ENCODE measurements at regions not wholly inside any gene's neighbourhood (a gene's known extent, or its start where the extent isn't known, plus 50 kb on each side); places are given as distances from the start of the nearest gene placed in this dataset.
A peak's percentile ranks its signal among the peaks of the same experiment; 100 is the strongest.
"Not testable (repeated sequence)": the region's sequence is repeated elsewhere in the genome, so short reads cannot be mapped to it uniquely, and the experiment has no call there.

- ATAC-seq (no peak), DNase-seq (ENCODE audit: low spot score) (no peak)
Observed at GRCh38 chrX:78603908-78604307, 55.2 kb downstream of the RTL3 start.

DNA sequence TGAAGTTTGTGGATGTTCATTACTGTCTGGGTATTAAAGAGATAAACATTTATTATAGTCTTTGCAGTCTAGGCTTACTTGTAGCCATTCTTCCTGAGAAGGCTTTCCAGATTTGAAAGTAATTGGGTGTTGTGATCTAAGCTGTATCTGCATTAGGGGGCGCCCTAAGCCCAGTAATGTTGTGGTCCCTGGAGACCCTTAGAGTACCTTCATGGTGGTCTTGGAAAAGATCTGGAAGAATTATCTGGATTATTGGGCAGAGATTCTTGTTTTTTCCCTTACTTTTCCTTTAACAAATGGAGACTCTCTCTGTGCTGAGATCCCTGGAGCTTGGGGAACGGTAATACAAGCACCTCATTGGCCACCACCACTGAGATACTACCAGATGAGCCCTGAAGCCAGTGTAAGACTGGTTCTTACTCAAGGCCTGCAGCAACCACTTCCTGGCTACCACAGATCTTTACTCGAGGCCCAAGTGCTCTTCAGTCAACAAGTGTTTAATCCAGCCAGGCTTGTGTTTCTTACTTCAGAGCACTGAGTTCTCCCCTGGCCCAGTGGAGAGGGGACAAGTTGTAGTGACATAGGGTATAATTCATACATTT is 63.1 kb downstream of the RTL3 start:
- ATAC-seq = no peak
- DNase-seq (ENCODE audit: low spot score) = no peak

DNA sequence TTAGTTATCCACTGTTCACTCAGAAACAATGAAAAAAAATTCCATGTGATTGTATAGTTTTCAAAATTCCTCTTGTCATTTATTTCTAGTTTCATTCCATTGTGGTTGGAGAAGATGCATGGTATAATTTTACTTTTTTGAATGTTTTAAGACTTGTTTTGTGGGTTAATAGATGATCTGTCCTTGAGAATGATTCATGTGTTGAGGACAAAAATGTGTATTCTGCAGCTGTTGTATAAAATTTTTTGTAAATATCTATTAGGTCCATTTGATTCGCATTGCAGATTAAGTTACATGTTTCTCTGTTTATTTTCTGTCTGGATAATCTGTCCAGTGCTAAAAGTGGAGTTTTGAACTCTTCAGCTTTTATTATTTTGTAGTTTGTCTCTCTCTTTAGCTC is 65.4 kb downstream of the RTL3 start:
- DNase-seq (ENCODE audit: low spot score) (no peak), ATAC-seq (no peak)

DNA sequence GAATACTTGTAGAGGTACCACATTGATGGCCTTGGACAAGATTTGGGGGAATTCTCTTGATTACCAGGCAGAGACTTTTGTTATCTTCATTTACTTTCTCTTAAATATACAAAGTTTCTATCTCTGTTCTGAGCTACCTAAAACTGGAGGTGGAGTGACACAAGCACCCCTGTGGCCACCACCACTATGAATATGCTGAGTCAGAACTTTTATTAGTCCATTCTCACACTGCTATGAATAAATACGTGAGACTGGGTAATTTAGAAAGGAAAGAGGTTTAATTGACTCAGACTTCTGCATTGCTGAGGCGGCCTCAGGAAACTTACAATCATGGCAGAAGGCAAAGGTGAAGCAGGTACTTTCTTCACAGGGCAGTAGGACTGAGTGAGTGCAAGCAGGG is 67.1 kb downstream of the RTL3 start:
- no peak for ATAC-seq
- no peak for DNase-seq (ENCODE audit: low spot score)

DNA sequence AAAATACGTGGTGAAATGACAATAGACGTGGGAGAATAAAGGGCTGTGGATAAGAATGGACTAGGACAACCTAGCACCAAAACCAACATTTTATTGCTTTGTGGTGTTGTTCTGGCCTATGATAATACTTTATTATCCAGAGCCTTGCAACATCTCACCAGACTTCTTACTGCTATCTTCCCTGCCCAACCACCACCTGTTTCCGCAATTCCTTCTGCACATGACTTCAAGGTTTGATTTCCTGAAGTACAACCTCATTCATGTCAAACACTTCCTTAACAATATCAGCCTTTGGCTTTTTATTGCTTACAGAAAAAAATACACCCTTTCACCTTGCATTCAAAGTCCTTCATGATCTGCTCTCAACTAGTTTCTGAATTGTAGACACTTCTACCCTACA is 84.8 kb downstream of the RTL3 start:
- no peak for ATAC-seq
- no peak for DNase-seq (ENCODE audit: low spot score)

DNA sequence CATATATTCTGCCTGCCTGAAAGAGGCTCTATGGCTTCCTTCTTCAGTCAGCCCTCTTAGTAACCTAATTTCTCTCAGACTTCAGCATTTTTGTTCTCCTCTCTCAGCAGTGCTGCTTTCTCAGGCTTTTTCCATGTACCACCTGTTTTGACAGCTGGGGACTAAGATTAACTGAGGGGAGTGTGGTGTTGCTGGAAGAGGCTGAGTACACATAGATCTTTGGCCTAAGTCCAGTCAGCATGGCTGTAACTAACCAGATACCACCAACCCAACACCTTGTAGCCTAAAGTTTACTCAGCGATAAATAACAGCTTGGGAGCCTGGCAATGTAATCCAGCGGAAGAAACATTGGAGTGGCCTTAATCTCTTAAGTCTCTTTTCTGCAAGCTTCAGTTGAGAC is 85.5 kb downstream of the RTL3 start:
- ATAC-seq (no peak), DNase-seq (ENCODE audit: low spot score) (no peak)

DNA sequence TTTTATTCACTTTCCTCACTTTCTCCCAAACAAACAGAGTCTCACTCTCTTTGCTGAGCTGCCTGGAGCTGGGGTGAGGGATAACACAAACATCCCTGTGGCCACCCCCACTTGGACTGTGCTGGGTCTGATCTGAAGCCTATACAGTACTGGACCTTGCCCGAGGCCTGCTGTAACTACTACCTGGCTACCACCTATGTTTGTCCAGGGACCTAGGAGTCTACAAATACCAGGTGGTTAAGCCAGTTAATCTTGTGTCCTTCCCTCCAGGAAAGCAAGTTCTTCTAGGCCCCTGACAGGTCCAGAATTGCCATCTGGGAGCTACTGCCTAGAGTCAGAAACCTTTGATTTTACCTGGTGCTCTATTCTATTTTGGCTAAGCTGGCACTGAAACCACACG is 87.3 kb downstream of the RTL3 start:
- ATAC-seq (no peak), DNase-seq (ENCODE audit: low spot score) (no peak)

GRCh38 chrX:78555401-78555980 is 103.6 kb downstream of the RTL3 start:
- DNase-seq (ENCODE audit: low spot score) (no peak), ATAC-seq (no peak)

- not testable (repeated sequence) for ATAC-seq; DNase-seq (ENCODE audit: low spot score)
Observed at GRCh38 chrX:78552628-78553027, 106.5 kb downstream of the RTL3 start.

DNA sequence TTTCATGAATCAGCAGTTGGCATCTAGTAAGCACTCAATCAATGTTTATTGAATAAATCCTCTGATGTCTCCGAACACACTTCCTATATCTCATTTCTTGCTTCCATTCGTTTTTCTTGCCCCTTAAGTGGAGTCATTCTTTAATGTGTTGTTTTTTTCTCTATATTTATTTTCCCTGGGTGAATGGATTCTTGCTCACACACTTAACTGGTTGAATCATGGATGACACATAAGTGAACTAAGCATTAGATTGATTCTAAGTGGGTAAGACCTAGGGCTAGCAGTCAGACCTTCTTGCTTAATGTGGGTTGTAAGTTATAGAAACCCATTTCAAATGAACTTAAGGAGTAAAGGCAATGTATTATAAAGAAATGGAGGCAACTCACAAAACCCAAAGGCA is 111.1 kb downstream of the RTL3 start:
- ATAC-seq = no peak

GRCh38 chrX:78545233-78545632 is 113.9 kb downstream of the RTL3 start:
- ATAC-seq (peak; percentile 61), DNase-seq (ENCODE audit: low spot score) (peak; percentile 45)

More for the DNA sequence above, 111.1 kb downstream of the RTL3 start:
- no peak for DNase-seq (ENCODE audit: low spot score)

GRCh38 chrX:78543281-78543680 is 115.8 kb downstream of the RTL3 start:
- DNase-seq (ENCODE audit: low spot score) (no peak), ATAC-seq (no peak)

- no peak for ATAC-seq
- DNase-seq (ENCODE audit: low spot score) = no peak
Observed at GRCh38 chrX:78540171-78540570, 119.0 kb downstream of the RTL3 start.

- ATAC-seq (no peak), DNase-seq (ENCODE audit: low spot score) (no peak)
Observed at GRCh38 chrX:78534221-78534620, 124.9 kb downstream of the RTL3 start.

- DNase-seq (ENCODE audit: low spot score) = no peak
- ATAC-seq = no peak
Observed at GRCh38 chrX:78532363-78532762, 126.8 kb downstream of the RTL3 start.

DNA sequence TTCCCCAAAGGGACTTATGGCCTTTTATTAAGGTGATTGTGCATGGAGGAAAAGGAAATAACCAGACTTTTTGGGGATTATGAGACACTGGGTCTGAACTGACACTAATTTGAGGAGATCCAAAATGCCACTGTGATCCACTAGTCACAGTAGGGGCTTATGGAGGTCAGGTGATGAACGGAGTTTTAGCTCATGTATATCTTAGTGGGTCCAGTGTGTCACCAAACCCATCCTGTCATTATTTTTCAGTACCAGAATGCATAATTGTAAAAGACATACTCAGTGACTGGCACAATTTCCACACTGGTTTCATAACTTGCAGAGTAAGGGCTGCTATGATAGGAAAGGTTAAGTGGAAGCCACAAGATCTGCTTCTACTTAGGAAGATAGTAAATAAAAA is 131.3 kb downstream of the RTL3 start:
- ATAC-seq = no peak
- DNase-seq (ENCODE audit: low spot score) = no peak

DNA sequence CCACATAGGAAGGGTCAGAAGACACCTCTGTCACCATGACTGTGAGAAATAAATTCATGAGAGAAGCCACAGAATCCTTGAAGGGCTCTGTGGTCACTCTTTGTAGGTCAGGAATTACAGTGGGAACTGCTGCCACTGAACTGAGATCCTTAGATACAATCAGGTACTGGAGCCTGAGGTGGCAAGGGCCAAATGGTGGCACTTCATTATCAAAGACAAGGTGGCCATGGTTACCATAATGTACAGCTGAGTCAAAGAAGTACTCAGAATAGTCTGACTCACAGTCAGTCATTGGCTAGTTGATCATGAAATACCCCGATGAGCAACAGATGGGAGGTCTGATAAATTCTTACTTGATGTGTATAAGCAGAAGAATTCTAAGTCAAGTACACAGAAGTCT is 131.9 kb downstream of the RTL3 start:
- no peak for ATAC-seq
- no peak for DNase-seq (ENCODE audit: low spot score)

DNA sequence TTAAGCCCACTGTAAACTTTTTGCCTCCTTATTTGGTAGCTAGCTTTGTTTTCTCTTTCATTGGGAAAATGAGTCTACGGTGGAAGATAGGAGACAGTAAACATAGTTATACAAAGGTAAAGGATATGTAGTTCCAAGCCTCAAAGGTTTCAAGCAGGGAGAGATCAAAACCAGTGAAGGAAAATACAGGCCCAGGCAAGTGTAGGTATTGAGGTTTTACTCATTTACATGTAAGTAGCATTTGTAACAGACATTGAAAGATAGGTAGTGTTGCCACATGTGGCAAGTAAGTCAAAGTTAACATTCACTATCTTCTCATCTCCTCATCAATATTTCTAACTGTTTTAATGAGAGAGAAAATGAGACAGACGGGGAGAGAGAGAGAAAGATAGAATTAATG is 136.5 kb downstream of the RTL3 start:
- DNase-seq (ENCODE audit: low spot score) (no peak), ATAC-seq (no peak)

DNA sequence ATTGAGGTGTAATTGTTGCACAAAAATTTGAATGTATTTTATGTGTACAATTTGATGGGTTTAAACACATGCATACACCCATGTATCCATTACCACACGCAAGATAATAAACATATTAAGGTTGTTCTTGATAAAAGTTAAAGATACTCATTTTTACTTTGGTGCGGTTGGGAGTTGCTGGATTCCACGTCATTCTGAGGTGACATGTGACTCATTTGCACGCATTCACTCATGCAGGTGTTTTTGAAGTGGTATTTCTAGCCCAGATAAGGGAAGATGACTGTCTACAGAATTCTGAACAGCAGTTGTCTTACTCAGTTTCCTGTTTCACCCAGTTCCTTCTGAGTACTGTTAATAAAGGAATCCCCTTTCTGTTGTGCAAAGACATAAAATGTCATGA is 142.0 kb downstream of the RTL3 start:
- ATAC-seq (no peak), DNase-seq (ENCODE audit: low spot score) (no peak)

GRCh38 chrX:78514852-78515251 is 144.3 kb downstream of the RTL3 start:
- ATAC-seq (no peak), DNase-seq (ENCODE audit: low spot score) (no peak)

DNA sequence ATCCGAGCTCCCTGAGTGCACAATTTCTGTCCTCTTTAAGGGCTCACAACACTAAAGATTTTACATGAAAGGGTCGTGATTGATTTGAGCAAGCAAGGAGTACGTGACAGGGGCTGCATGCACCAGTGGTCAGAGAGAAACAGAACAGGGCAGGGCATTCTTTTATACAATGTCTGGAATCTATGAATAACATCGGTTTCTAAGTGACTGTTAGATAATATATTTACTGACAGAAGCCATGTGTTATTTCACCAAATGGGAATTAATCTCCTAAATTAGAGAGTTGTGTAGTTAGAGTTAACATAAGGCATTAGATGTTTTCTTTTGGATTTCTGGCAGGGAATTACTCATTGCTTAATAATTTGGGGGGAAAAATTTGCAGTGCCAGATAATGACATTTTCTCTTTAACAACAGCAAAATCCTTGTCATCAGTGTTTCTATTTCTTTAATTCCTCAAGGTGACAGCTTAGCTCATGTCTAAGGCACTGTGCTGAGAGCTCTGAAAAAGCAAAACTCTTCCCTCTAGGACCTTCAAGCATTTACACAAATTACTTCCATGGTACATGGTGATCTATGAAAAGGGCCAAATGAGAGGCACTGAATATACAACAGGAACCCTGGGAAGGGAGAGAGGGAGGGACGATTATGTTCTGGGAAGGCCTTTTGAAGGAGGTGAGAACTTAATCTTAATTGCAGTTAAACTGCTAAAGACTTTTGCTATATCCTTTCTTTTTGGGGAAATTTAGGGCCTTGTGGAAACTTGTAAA is 145.0 kb downstream of the RTL3 start:
- DNase-seq (ENCODE audit: low spot score) (no peak), ATAC-seq (no peak)

DNA sequence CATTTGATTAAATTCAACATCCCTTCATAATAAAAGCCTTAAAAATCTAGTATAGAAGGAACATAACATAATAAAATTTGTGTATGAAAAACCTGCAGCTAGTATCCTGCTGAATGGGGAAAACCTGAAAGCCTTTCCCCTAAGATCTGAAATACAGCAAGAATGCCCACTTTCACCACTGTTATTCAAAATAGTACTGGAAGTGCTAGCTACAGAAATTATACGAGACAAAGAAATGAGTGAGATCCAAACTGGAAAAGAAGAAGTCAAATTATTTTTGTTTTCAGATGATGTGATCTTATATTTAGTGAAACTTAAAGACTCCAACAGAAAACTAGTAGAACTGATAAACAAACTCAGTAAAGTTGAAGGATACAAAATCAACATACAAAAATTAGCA is 152.9 kb downstream of the RTL3 start:
- ATAC-seq = no peak
- no peak for DNase-seq (ENCODE audit: low spot score)

DNA sequence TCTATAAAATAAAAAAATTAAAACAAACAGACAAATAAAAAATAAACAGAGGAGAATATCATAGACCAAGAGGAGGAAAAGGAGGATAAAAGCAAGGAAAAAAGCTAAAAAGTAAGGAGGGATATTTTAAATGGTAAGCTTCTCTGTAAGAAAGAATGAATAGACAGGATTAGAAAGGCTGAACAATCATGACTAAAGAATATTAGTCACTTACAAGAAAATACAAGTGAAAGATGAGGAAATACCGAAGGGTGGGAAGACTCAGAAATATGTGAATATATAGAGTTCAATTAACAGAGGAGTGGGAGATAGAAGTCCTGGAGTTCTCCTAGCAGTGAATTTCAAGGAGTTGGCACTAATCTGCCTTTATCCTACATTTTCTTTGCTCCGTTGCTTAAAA is 162.6 kb downstream of the RTL3 start:
- ATAC-seq (no peak), DNase-seq (ENCODE audit: low spot score) (no peak)
